Liver (tissue), 8 donors: ENCODE measurements at regions not wholly inside any gene's neighbourhood (a gene's known extent, or its start where the extent isn't known, plus 50 kb on each side); places are given as distances from the start of the nearest gene placed in this dataset.

Experiments used
- DNase-seq: peaks from one replicate; pipeline ENCODE4 v3.0.0-alpha.2; 2017; ENCODE audit warnings: low spot score
- H3K27ac ChIP-seq, 2 donors: one replicate each; pipeline ENCODE4 v1.7.0; 2013; ENCODE audit warnings: inconsistent platforms in 2 of 2, low read length in 2 of 2, control low read depth in 1 of 2, low read depth in 1 of 2, mild to moderate bottlenecking in 1 of 2
- H3K27me3 ChIP-seq, 4 donors: one replicate each; pipeline versions ENCODE4 v1.6.1 to v1.7.0; 2013; ENCODE audit warnings: low read length in 3 of 4, inconsistent platforms in 1 of 4, mild to moderate bottlenecking in 1 of 4, moderate library complexity in 1 of 4; ENCODE audit not compliant: control insufficient read depth in 4 of 4, insufficient read depth in 4 of 4
- H3K36me3 ChIP-seq, 4 donors: one replicate each; pipeline versions ENCODE4 v1.6.1 to v1.7.0; 2013; ENCODE audit warnings: low read length in 3 of 4, mild to moderate bottlenecking in 3 of 4, low read depth in 1 of 4, moderate library complexity in 1 of 4; ENCODE audit not compliant: control insufficient read depth in 4 of 4, insufficient read depth in 3 of 4
- H3K4me1 ChIP-seq, 4 donors: one replicate each; pipeline versions ENCODE4 v1.6.1 to v1.7.0; 2013; ENCODE audit warnings: low read length in 3 of 4, mild to moderate bottlenecking in 3 of 4, moderate library complexity in 1 of 4; ENCODE audit not compliant: control insufficient read depth in 4 of 4, insufficient read depth in 4 of 4
- H3K4me3 ChIP-seq, 3 donors: one replicate each; pipeline versions ENCODE4 v1.6.1 to v1.7.0; 2013; ENCODE audit warnings: low read length in 3 of 3, control low read depth in 1 of 3, low read depth in 1 of 3, mild to moderate bottlenecking in 1 of 3
- H3K9ac ChIP-seq, 2 donors: one replicate each; pipeline ENCODE4 v1.7.0; 2013; ENCODE audit warnings: low read length in 2 of 2, mild to moderate bottlenecking in 2 of 2, moderate library complexity in 2 of 2, control low read depth in 1 of 2, low read depth in 1 of 2
- H3K9me3 ChIP-seq, 4 donors: one replicate each; pipeline versions ENCODE4 v1.6.1 to v1.7.0; 2013; ENCODE audit warnings: low read length in 3 of 4; ENCODE audit not compliant: control insufficient read depth in 4 of 4
- ATF3 ChIP-seq: IDR thresholded peaks from 2 replicates; pipeline ENCODE4 v1.6.1; 2016; ENCODE audit warnings: antibody characterized with exemption
- CTCF ChIP-seq: fragments of 150-350 bp; IDR thresholded peaks from 2 replicates; pipeline ENCODE4 v1.5.1; 2017; ENCODE audit warnings: improper control_type of control experiment, low read depth, low read length; ENCODE audit not compliant: missing input control
- EGR1 ChIP-seq, 2 donors: IDR thresholded peaks; 2 replicates each; pipeline ENCODE4 v1.6.1; 2016 to 2018; ENCODE audit warnings: antibody characterized with exemption in 2 of 2, low read depth in 2 of 2
- FOXA1 ChIP-seq: IDR thresholded peaks from 2 replicates; pipeline ENCODE4 v1.6.1; 2016; ENCODE audit warnings: antibody characterized with exemption
- FOXA2 ChIP-seq: IDR thresholded peaks from 2 replicates; pipeline ENCODE4 v1.6.1; 2016; ENCODE audit warnings: antibody characterized with exemption
- GABPA ChIP-seq, 2 donors: IDR thresholded peaks in 1 of 2; conservative IDR thresholded peaks in 1 of 2; 2 replicates each; pipeline ENCODE4 v1.6.1; 2016; ENCODE audit warnings: antibody characterized with exemption in 2 of 2, mild to moderate bottlenecking in 1 of 2, moderate library complexity in 1 of 2
- HNF4A ChIP-seq, 2 donors: conservative IDR thresholded peaks; 2 replicates each; pipeline ENCODE4 v1.6.1; 2016; ENCODE audit warnings: antibody characterized with exemption in 2 of 2, mild to moderate bottlenecking in 2 of 2
- HNF4G ChIP-seq: IDR thresholded peaks from 2 replicates; pipeline ENCODE4 v1.6.1; 2016; ENCODE audit warnings: antibody characterized with exemption
- JUND ChIP-seq, 2 donors: IDR thresholded peaks; 2 replicates each; pipeline ENCODE4 v1.6.1; 2016; ENCODE audit warnings: antibody characterized with exemption in 2 of 2
- NR2F2 ChIP-seq: IDR thresholded peaks from 2 replicates; pipeline ENCODE4 v1.6.1; 2016; ENCODE audit warnings: antibody characterized with exemption
- RAD21 ChIP-seq, 2 donors: IDR thresholded peaks; 2 replicates each; pipeline ENCODE4 v1.6.1; 2016; ENCODE audit warnings: antibody characterized with exemption in 2 of 2, mild to moderate bottlenecking in 2 of 2
- RXRA ChIP-seq, 2 donors: IDR thresholded peaks; 2 replicates each; pipeline ENCODE4 v1.6.1; 2017 to 2018; ENCODE audit warnings: antibody characterized with exemption in 2 of 2, mild to moderate bottlenecking in 1 of 2
- SP1 ChIP-seq: IDR thresholded peaks from 2 replicates; pipeline ENCODE4 v1.6.1; 2018; ENCODE audit warnings: antibody characterized with exemption, mild to moderate bottlenecking
- TAF1 ChIP-seq: conservative IDR thresholded peaks from 2 replicates; pipeline ENCODE4 v1.6.1; 2016; ENCODE audit warnings: antibody characterized with exemption, mild to moderate bottlenecking
- YY1 ChIP-seq: IDR thresholded peaks from 2 replicates; pipeline ENCODE4 v1.6.1; 2016; ENCODE audit warnings: antibody characterized with exemption, mild to moderate bottlenecking
- WGBS: extraction: QIAGEN DNeasy Blood & Tissue Kit; methylation state at CpG from one replicate; pipeline ENCODE4 v1.1.7; 2013; 5-methylcytosine and 5-hydroxymethylcytosine counted together
- TF ChIP-seq, protein P1 (sequence below): IDR thresholded peaks from 2 replicates; pipeline ENCODE4 v1.6.1; 2016; ENCODE audit warnings: antibody characterized with exemption, mild to moderate bottlenecking
- TF ChIP-seq, protein P2 (sequence below): IDR thresholded peaks from 2 replicates; pipeline ENCODE4 v1.6.1; 2016; ENCODE audit warnings: antibody characterized with exemption
- TF ChIP-seq, protein P3 (sequence below): IDR thresholded peaks from 2 replicates; pipeline ENCODE4 v1.6.1; 2016; ENCODE audit warnings: antibody characterized with exemption
- donor health status: healthy.
- donor health status: healthy.
- donor health status: healthy.
- donor health status: healthy.
- donor health status: healthy.

- Histone ChIP-seq H3K9me3 (no peaks in the 10 kb centered on the region), H3K27me3 (no peaks in the 10 kb centered on the region), H3K4me1 (no peaks in the 10 kb centered on the region), H3K36me3 (no peaks in the 10 kb centered on the region), H3K27ac (no peak overlapping the region), H3K9ac (no peak overlapping the region), H3K4me3 (no peak overlapping the region)
- no peak for TF ChIP-seq GABPA (IDR thresholded peaks at IDR 0.05 in 1 of 2, conservative IDR thresholded peaks at IDR 0.05 in 1 of 2)
- peak; percentile 26 for TF ChIP-seq YY1
- TF ChIP-seq CTCF, result no peak
- peak; percentile 42 to 66 for TF ChIP-seq RAD21 (IDR thresholded peaks at IDR 0.05)
- TF ChIP-seq, protein P1, sequence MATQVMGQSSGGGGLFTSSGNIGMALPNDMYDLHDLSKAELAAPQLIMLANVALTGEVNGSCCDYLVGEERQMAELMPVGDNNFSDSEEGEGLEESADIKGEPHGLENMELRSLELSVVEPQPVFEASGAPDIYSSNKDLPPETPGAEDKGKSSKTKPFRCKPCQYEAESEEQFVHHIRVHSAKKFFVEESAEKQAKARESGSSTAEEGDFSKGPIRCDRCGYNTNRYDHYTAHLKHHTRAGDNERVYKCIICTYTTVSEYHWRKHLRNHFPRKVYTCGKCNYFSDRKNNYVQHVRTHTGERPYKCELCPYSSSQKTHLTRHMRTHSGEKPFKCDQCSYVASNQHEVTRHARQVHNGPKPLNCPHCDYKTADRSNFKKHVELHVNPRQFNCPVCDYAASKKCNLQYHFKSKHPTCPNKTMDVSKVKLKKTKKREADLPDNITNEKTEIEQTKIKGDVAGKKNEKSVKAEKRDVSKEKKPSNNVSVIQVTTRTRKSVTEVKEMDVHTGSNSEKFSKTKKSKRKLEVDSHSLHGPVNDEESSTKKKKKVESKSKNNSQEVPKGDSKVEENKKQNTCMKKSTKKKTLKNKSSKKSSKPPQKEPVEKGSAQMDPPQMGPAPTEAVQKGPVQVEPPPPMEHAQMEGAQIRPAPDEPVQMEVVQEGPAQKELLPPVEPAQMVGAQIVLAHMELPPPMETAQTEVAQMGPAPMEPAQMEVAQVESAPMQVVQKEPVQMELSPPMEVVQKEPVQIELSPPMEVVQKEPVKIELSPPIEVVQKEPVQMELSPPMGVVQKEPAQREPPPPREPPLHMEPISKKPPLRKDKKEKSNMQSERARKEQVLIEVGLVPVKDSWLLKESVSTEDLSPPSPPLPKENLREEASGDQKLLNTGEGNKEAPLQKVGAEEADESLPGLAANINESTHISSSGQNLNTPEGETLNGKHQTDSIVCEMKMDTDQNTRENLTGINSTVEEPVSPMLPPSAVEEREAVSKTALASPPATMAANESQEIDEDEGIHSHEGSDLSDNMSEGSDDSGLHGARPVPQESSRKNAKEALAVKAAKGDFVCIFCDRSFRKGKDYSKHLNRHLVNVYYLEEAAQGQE, result no peak
- TF ChIP-seq, protein P2, sequence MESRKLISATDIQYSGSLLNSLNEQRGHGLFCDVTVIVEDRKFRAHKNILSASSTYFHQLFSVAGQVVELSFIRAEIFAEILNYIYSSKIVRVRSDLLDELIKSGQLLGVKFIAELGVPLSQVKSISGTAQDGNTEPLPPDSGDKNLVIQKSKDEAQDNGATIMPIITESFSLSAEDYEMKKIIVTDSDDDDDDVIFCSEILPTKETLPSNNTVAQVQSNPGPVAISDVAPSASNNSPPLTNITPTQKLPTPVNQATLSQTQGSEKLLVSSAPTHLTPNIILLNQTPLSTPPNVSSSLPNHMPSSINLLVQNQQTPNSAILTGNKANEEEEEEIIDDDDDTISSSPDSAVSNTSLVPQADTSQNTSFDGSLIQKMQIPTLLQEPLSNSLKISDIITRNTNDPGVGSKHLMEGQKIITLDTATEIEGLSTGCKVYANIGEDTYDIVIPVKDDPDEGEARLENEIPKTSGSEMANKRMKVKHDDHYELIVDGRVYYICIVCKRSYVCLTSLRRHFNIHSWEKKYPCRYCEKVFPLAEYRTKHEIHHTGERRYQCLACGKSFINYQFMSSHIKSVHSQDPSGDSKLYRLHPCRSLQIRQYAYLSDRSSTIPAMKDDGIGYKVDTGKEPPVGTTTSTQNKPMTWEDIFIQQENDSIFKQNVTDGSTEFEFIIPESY, result no peak
- TF ChIP-seq FOXA2, result peak; percentile 24
- TF ChIP-seq RXRA (IDR thresholded peaks at IDR 0.05), result peak; percentile 43 to 69
- TF ChIP-seq ATF3, result no peak
- no peak for TF ChIP-seq JUND (IDR thresholded peaks at IDR 0.05)
- no peak for TF ChIP-seq HNF4A (conservative IDR thresholded peaks at IDR 0.05)
- TF ChIP-seq EGR1 (IDR thresholded peaks at IDR 0.05; ENCODE audit: low read depth in 2 of 2), result no peak
- no peak for TF ChIP-seq HNF4G
- TF ChIP-seq TAF1, result no peak
- TF ChIP-seq, protein P3, sequence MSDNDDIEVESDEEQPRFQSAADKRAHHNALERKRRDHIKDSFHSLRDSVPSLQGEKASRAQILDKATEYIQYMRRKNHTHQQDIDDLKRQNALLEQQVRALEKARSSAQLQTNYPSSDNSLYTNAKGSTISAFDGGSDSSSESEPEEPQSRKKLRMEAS, result no peak
- peak; percentile 99 for TF ChIP-seq NR2F2
- no peak for TF ChIP-seq FOXA1
- no peak for TF ChIP-seq SP1
- WGBS, result 23% methylated on average over 5 of the region's 5 CpGs
- peak; percentile 37 for DNase-seq
These were observed 570.0 kb upstream of the NR2F2 start for GRCh38 chr15:95760508-95760907.
